ENCODE measurements at regions not wholly inside any gene's neighbourhood (a gene's known extent, or its start where the extent isn't known, plus 50 kb on each side); places are given as distances from the start of the nearest gene placed in this dataset.
"Not testable (repeated sequence)": the region's sequence is repeated elsewhere in the genome, so short reads cannot be mapped to it uniquely, and the experiment has no call there.

DNA sequence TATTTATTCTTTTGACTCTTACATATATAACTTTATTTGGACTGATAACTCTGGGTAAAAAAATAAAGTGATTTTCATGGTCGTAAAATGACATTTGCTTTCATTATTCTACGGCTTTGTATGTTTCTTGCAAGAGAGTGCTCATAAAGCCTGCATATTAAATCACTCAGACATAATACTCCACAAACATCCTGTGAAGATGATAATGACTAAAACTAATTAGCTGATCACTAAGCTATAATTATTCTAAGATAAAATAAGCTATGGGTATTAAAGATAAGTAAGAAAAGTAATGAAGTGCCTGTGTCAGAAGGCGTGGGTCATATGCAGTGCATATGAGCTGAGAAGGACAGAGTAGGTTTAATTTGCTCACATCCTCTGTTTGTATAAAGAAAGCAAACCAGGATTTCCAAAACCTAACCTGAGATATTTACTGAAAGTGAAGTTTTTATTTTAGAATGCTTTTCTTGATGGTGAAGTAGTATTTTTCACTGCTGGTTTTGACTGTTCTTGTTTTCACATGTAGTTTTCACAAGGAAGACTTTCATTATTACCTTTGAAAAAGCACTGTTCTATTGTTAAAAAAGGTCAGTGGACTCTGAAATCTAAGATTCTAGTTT lies 278.8 kb downstream of the AMY1C start:
- DNase-seq: no peak

- DNase-seq: no peak
Observed at GRCh38 chr1:104029456-104029970, 279.8 kb downstream of the AMY1C start.

DNA sequence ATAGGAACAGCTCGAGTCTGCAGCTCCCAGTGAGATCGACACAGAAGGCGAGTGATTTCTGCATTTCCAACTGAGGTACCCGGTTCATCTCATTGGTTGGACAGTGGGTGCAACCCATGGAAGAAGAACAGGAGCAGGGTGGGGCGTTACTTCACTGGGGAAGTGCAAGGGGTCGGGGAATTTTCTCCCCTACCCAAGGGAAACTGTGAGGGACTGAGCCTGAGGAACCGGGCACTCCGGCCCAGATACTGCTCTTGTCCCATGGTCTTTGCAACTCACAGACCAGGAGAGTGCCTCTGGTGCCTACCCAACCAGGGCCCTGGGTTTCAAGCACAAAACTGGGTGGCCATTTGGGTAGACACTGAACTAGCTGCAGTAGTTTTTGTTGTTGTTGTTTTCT lies 307.1 kb downstream of the AMY1C start:
- DNase-seq: no peak

DNA sequence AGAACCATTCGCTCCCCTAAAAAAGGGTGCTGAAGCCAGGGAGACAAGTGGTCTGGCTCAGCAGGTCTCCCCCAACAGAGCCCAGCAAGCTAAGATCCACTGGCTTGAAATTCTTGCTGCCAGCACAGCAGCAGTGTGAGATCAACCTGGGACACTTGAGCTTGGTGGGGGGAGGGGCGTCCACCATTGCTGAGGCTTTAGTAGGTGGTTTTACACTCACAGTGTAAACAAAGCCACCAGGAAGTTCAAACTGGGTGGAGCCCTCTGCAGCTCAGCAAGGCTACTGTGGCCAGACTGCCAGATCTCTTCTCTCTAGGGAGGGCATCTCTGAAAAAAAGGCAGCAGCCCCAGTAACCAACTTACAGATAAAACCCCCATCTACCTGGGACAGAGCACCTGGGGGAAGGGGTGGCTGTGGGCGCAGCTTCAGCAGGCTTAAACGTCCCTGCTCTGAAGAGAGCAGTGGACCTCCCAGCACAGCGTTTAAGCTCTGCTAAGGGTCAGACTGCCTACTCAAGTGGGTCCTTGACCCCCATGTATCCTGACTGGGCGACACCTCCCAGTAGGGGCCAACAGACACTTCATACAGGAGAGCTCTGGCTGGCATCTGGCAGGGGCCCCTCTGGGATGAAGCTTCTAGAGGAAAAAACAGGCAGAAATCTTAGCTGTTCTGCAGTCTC lies 307.7 kb downstream of the AMY1C start:
- DNase-seq: not testable (repeated sequence)

DNA sequence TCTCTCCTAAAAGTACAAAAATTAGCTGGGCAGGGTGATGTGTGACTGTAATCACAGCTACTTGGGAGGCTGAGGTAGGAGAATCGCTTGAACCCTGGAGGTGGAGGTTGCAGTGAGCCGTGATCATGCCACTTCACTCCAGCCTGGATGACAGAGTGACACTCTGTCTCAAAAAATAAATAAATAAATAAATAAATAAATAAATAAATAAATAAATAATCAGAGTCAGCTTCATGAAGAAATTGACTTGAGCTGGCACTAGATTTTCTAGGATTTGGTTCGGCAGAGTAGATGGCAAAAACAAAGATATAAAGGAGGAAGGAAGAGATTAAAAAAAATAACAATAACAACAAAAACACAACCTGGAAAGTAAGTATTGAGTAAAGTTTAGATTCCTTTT lies 311.9 kb downstream of the AMY1C start:
- DNase-seq: not testable (repeated sequence)

GRCh38 chr1:104064399-104064798 lies 314.7 kb downstream of the AMY1C start:
- DNase-seq: no peak

DNA sequence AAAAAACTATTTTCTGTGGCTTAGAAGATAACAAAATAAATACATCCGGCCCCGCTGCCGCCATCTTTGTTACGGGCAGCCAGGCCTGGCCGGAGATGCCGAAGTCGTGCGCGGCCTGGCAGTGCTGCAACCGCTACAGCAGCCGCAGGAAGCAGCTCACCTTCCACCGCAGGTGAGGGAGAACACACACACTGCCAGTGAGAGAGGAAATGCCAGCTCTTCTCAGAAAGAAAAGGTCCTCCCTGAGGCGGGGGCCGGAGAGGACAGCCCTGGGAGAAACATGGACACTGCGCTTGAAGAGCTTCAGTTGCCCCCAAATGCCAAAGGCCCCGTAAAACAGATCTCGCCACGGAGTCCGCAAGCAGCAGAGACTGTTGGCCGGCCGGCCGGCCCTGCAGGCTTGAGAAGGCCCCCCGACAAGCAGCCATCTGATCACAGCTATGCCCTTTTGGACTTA lies 323.2 kb downstream of the AMY1C start:
- no peak for DNase-seq

GRCh38 chr1:104073463-104073902 lies 323.8 kb downstream of the AMY1C start:
- DNase-seq: no peak

GRCh38 chr1:104082221-104082620 lies 332.5 kb downstream of the AMY1C start:
- no peak for DNase-seq

DNA sequence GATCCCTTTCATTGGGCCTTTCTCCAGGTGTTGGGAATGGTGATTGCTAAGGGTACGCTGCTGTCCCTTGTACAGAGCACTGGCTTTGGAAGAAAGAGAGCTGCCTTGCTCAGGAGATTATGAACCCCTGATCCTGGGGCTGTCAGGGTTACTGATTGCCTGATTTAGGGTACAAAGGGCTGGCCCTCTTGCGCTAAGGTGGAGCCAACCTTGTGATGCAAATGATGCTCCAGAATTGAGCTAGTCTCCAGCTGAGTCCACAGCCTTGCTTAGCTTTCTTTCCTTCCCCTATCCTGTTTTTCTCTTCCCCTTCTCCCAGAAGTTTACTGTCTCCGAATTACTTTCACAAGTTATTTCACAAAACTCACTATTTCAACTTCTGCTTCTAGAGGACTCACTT lies 334.7 kb downstream of the AMY1C start:
- no peak for DNase-seq

DNA sequence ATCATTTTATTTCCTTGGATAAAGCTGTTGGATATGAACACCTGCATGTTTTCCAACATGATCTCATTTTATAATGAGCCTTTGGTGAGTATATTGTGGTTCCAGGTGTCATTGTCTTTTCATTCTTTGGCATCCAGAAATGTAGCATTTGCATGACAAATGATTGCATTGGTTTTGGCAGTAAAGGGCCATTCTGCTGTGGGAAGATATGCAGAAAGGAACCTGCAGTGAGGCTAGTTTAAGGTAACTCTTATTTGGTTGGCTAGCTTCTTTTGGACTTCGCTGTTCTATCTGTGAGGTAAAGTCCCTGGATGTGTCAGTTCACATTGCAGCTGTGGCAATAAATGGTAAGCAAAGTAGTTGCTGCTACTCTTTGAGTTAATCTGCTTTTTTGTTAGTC lies 343.0 kb downstream of the AMY1C start:
- no peak for DNase-seq

DNA sequence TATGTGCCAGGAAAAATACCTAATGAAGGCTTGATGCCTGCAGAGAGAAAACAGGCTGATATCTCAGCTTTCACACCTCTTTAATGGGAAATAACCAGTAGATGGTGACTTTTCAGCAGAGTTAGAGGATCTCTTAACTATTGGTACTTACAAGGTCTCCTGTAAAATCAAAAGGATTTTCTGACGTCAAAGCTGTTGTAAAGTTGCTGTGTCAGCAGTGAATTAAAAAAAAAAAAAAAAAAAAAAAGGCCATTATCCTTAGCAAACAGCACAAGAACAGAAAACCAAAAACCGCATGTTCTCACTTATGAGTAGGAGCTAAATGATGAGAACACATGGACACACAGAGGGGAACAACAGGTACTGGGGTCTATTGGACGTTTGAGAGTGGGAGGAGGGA lies 349.1 kb downstream of the AMY1C start:
- no peak for DNase-seq

- no peak for DNase-seq
Observed at GRCh38 chr1:104100115-104100514, 350.4 kb downstream of the AMY1C start.

DNA sequence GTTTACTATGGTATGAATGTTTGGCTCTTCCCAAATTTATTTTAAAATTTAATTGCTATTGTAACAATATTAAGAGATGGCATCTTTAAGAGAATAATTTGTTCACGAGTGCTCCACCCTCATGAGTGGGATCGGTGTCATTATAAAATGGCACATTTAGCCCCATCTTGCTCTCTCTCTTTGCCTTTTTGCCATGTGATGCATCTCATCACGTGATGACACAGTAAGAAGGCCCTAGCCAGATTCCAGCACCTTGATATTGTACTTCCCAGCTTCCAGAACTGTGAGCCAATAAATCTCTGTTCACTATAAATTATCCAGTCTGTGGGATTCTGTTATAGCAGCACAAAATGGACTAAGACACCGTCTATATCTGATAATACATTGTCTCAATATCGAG lies 355.8 kb downstream of the AMY1C start:
- DNase-seq: no peak

- DNase-seq: no peak
Observed at GRCh38 chr1:104120525-104120924, 370.8 kb downstream of the AMY1C start.

DNA sequence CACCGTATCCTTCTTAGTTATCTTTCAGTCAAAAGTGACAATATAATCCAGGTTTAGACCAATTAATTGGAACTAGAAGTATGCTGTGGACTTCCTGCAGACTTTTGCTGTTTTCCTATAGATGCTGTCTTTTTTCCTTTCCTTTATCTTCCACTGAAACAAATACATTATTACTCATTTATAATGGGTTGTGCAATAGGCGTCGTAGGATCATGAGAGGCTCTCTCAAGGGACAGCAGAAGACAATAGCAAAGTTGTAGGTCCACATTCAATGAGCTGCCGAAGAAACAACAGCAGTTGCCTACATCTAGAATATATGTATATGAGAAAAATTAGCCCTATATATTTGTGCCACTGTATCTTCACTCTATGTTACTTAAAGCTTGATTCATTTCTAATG lies 371.6 kb downstream of the AMY1C start:
- no peak for DNase-seq

DNA sequence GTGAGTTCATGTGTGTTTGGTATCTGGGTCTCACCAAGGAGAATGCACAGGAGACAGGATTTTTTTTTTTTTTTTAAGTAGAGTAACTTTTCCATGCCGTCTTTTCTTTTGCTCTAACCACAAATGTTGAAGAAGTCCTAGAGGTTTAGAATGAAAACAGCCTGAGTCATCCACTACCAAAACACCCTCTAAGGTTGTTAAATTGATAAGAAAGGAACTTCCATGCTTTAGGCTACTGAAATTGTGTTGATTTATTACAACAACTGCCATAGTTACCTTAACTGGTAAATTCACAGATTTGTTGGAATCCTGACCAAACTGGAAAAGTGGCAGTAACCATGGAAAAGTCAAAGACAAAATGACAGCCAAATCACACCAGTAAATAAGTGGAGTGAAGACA lies 375.6 kb downstream of the AMY1C start:
- DNase-seq: no peak

DNA sequence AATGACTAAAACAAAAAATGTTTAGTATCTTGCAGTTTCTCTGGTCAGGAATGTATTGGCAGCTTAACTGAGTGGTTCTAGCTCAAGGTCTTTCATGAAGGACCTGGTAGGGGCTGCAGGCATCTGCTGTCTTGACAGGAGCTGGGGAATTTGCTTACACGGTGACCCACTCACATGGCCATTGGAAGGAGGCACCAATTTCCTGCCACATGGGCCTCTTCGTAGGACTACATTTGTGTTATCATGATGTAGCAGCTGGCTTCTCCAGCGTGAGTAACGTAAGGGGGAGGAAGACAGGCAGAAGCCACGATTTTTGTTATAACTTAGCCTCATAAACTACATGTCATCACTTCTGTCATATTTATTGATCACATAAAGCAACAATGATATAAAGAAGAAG lies 376.3 kb downstream of the AMY1C start:
- DNase-seq: no peak

- DNase-seq: peak; percentile 22
Observed at GRCh38 chr1:104132382-104132973, 382.8 kb downstream of the AMY1C start.

GRCh38 chr1:104135036-104135435 lies 385.3 kb downstream of the AMY1C start:
- not testable (repeated sequence) for DNase-seq

- DNase-seq: no peak
Observed at GRCh38 chr1:104136621-104137020, 386.9 kb downstream of the AMY1C start.

DNA sequence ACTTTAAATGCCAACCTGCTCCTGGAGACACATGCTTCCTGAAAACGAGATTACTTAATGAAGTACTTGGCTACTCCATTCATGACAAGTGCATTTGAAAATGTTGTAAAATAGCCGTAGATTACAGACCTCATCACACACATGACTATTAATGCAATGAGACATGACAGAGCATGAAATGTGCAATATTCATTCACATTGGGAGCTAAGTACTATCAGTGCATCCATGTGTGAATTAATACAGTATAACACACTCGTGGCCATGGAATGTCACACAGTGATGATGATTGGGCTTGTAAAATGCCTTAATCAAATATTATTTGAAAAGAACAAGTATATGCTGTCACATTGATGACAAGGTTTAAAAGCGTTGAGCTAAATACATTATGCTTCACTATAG lies 407.0 kb downstream of the AMY1C start:
- no peak for DNase-seq

GRCh38 chr1:104163912-104164476 lies 414.3 kb downstream of the AMY1C start:
- no peak for DNase-seq

DNA sequence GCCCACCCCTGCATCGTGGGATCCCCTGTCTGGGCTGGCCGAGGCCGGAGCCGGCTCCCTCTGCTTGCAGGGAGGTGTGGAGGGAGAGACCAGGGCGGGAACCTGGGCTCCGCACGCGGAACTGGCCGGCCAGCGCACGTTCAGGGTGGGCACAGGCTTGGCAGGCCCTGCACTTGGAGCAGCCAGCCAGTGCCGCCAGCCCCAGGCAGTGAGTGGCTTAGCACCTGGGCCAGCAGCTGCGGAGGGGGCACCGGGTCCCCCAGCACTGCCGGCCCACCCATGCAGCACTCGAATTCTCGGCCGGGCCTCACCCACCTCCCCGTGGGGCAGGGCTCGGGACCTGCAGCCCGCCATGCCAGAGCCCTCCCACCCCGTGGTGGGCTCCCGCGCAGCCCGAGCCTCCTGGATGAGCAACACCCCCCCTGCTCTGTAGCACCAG lies 422.6 kb downstream of the AMY1C start:
- DNase-seq: no peak

Data from midbrain (tissue), 1 donor.